AG04449 (cell line): ENCODE measurements at regions not wholly inside any gene's neighbourhood (a gene's known extent, or its start where the extent isn't known, plus 50 kb on each side); places are given as distances from the start of the nearest gene placed in this dataset.

Experiments
- CTCF ChIA-PET: fragments of 350-600 bp; formaldehyde crosslinking; extraction: SDS; loops from one replicate; lab custom pipeline; 2021; ENCODE audit warnings: antibody characterized with exemption; lab: Yijun Ruan, JAX
- POLR2A ChIA-PET: fragments of 400-600, 350-600 bp; formaldehyde crosslinking; extraction: SDS; loops from one replicate; lab custom pipeline; 2020; ENCODE audit warnings: antibody characterized with exemption, inconsistent platforms; lab: Yijun Ruan, JAX
- DNase-seq: peaks from one replicate; pipeline ENCODE4 v3.0.0-alpha.2; 2010; ENCODE audit warnings: low read depth, low spot score
- H3K4me3 ChIP-seq: 2 replicates; pipeline ENCODE4 v1.5.1; 2011; ENCODE audit warnings: low read depth, mild to moderate bottlenecking, control low read depth, low read length
- CTCF ChIP-seq: IDR thresholded peaks from one replicate; pipeline ENCODE4 v1.5.1; 2011; ENCODE audit warnings: mild to moderate bottlenecking, moderate library complexity, low read length, control low read depth, inconsistent platforms; ENCODE audit not compliant: insufficient read depth; ENCODE audit errors: missing control alignments

DNA sequence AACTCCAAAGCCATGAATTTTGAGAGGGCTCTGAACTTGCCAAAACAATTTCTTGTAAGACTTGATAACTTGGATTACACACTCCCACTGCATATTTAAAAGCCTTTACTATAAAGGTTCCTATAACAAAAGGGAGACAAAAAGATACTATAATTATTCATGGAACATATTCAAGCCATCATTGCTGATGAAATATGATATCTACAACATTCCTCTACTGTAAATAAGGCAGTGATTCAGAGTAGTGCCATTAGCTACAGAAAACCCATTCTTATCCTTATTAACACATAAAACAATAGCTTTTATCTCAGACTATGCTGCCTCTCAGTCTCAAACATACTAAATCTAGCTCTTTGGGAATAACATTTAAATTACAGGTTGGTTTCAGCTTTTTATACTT is 675.5 kb upstream of the CXADR start:
- ChIA-PET POLR2A (no interaction called here), CTCF (no interaction called here)
- H3K4me3 ChIP-seq = no peak overlapping the region
- no peak for DNase-seq
- TF ChIP-seq CTCF = no peak

DNA sequence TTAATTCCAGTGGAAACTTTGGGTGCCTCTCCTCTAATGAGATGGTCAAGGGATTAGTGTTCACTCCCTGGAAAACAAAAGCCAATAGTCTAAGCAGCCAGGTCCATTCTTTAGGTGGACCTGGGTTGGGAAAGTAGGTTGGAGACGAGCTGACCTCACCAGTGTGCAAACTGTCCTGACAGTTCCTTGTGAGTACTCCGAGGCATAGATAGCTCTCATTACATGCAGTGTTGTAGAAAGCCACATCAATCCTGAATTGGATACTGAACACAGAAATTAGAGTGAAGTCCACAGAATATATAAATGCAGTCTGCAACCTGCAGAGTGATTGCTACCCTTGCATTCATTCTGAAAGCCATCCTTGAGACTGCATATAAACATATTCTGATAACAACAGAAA is 675.1 kb upstream of the CXADR start:
- ChIA-PET POLR2A (no interaction called here), CTCF (no interaction called here)
- no peak for DNase-seq
- TF ChIP-seq CTCF = no peak
- H3K4me3 ChIP-seq = no peak overlapping the region

- ChIA-PET POLR2A (no interaction called here), CTCF (no interaction called here)
- H3K4me3 ChIP-seq = no peak overlapping the region
- no peak for TF ChIP-seq CTCF
- DNase-seq = no peak
These were observed 674.5 kb upstream of the CXADR start for GRCh38 chr21:16838331-16838730.

GRCh38 chr21:16840538-16840937 is 672.3 kb upstream of the CXADR start:
- no peak for DNase-seq

DNA sequence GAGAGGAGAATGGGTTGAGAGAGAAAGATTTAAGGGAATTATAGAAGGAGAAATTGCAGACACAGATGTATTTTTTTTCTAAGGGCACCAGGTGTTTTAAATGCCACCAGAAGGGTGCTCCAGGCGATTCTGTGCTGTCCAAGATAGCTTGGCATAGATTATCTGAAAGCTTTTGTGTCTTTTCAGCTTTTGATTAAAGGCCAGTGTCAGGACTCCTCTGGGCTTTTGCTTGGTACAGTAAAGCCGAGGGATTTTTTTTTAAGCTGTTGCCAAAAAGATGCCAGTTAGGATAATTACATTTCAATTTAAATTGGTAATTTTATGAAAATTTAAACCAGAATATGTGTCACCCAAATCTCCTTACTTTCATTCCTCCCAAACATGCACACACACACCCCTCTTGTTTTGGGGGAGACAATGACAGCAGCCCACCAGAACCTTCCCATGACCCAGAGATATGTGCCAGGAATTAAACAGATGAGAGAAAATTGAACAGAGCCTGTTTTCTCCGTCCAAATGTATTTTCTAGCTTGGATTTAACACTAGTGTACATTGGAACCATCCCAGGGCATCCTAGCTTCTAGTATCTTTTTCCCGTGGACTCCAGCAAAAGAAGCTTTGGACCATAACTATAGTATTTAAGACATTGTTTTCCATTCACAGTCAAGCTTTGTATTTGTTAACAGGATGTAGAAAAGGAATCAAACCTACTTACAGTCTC is 670.7 kb upstream of the CXADR start:
- H3K4me3 ChIP-seq = no peak overlapping the region
- no peak for DNase-seq
- no peak for TF ChIP-seq CTCF
- CTCF ChIA-PET = no interaction called here
- POLR2A ChIA-PET = no interaction called here

More at GRCh38 chr21:16840538-16840937, 672.3 kb upstream of the CXADR start:
- H3K4me3 ChIP-seq = no peak overlapping the region
- ChIA-PET CTCF (no interaction called here), POLR2A (no interaction called here)
- no peak for TF ChIP-seq CTCF

DNA sequence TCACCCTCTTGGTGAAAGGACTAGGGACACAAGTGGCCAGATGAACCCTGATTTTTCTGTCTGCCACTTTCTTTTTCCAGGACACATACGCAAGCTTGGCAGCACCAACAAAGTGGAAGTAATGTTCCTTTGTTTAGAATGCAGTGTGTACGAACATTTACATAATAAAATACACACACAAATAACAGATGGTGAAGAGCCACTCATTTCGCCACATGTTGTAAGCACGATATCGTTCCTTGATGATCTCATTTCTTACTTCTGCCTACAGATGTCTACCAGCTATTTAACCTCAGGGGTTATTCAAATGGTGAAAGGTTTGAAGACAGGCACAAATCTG is 670.2 kb upstream of the CXADR start:
- H3K4me3 ChIP-seq = no peak overlapping the region
- CTCF ChIA-PET = no interaction called here
- POLR2A ChIA-PET = no interaction called here
- no peak for TF ChIP-seq CTCF
- no peak for DNase-seq
